ENCODE measurements at regions not wholly inside any gene's neighbourhood (a gene's known extent, or its start where the extent isn't known, plus 50 kb on each side); places are given as distances from the start of the nearest gene placed in this dataset.

DNA sequence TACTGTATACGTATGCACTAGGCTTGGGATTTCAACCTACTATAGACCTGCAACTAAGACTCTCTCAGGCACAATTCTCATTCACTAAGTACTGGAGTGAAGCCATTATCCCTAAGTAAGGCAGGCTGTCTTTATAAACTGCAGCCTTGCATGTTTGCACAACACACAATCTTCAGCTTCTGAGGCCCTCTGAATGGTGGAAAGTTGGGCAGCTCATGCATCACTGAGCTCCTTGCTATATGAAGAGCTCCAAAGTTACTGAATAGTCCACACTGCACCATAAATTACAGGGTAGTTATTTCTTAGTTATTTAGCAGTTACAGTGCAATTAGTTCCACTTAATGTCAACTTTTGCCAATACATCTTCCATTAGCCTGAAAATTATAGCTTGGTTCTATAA is 384.6 kb downstream of the BRINP1 start:
- no peak for TF ChIP-seq SUZ12 (IDR thresholded peaks at IDR 0.05; ENCODE audit: extremely low read depth, insufficient read depth, insufficient read length)
- no peak for TF ChIP-seq YY1 (IDR thresholded peaks at IDR 0.05; ENCODE audit: insufficient read depth, insufficient read length)
